HFFc6 (cell line): ENCODE measurements at regions not wholly inside any gene's neighbourhood (a gene's known extent, or its start where the extent isn't known, plus 50 kb on each side); places are given as distances from the start of the nearest gene placed in this dataset.

Experiments used
- DNase-seq: peaks from one replicate; pipeline ENCODE4 v3.0.0-alpha.2; 2018
- H3K27ac Mint-ChIP-seq: 2 replicates; pipeline ENCODE4 v1.8.0; 2020; ENCODE audit warnings: mild to moderate bottlenecking, mixed read lengths
- H3K27me3 Mint-ChIP-seq: 2 replicates; pipeline ENCODE4 v1.8.0; 2021; ENCODE audit warnings: mild to moderate bottlenecking, moderate library complexity, mixed read lengths; ENCODE audit not compliant: insufficient read depth
- H3K36me3 Mint-ChIP-seq: 2 replicates; pipeline ENCODE4 v1.8.0; 2021; ENCODE audit warnings: low read depth, mixed read lengths
- H3K4me1 Mint-ChIP-seq: 2 replicates; pipeline ENCODE4 v1.8.0; 2020; ENCODE audit warnings: low read depth, mixed read lengths
- H3K4me3 Mint-ChIP-seq: 2 replicates; pipeline ENCODE4 v1.8.0; 2020; ENCODE audit warnings: mild to moderate bottlenecking, moderate library complexity, mixed read lengths
- H3K9me3 Mint-ChIP-seq: 2 replicates; pipeline ENCODE4 v1.8.0; 2020; ENCODE audit warnings: mild to moderate bottlenecking, mixed read lengths
- CTCF ChIP-seq: fragments of 200-600 bp; sonication (generic); IDR thresholded peaks from 2 replicates; pipeline ENCODE4 v1.5.0; 2021; ENCODE audit warnings: antibody characterized with exemption, mild to moderate bottlenecking

DNA sequence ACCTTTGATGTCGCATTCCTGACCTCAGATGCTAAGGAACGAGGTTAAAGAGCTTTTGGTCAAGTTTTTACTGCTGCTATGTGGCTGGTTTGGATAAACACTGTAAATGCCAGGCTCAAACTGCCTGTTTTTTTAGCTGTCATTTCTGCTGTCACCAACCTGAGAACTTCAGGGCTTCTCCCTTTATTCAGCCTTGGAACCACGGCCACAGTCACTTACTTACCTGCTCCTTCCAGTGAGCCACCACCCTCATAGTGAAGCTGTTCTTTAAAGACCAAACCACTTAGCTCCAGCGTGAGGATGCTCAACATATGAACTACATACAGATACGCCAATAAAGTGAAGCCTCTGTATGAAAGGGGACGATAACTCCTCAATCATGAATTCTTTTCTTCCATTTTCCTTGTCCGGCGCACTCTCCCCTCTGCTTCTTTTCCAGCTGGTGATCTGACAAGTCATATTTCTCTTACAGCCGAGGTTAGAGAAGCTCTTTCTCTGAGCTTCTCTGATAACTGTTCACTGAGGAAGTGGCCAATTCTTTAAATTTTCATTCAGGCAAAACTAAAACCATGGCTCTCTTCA is 152.8 kb upstream of the ANK2 start:
- Mint-ChIP-seq H3K4me1 (no peaks in the 10 kb centered on the region; the same call in 1 of the 2 replicates), H3K27ac (no peak overlapping the region), H3K36me3 (no peaks in the 10 kb centered on the region), H3K4me3 (no peak overlapping the region), H3K27me3 (peaks cover 1% of the 10 kb centered on the region; the same call in 1 of the 2 replicates), H3K9me3 (no peaks in the 10 kb centered on the region)
- DNase-seq = no peak
- TF ChIP-seq CTCF = no peak

DNA sequence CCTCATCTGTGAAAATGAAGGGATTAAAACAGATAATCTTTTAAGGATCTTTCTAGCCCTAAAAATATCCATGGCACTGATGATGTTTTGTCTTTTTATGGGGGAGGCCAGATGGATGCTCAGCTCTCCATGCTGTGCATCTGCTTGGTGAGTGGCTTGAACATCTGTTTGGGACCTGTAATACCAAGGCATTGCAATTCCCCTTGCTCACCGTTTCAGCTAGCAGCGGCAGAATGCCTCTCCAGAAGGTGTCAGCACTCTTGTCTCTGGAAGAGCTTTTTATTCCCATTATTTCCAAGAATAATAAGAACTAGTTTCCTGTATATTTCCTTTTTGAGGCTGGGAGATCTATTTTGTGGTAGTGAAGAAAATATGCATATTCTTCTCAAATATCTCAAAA is 151.9 kb upstream of the ANK2 start:
- H3K9me3 Mint-ChIP-seq = no peaks in the 10 kb centered on the region
- peaks cover 1% of the 10 kb centered on the region; the same call in 1 of the 2 replicates for H3K27me3 Mint-ChIP-seq

GRCh38 chr4:112898357-112899141 is 150.9 kb upstream of the ANK2 start:
- no peak for DNase-seq
- Mint-ChIP-seq H3K27ac (no peak overlapping the region), H3K36me3 (no peaks in the 10 kb centered on the region), H3K9me3 (no peaks in the 10 kb centered on the region), H3K27me3 (peaks cover 1% of the 10 kb centered on the region; the same call in 1 of the 2 replicates), H3K4me3 (no peak overlapping the region), H3K4me1 (no peaks in the 10 kb centered on the region; the same call in 1 of the 2 replicates)
- no peak for TF ChIP-seq CTCF

More for the DNA sequence above, 151.9 kb upstream of the ANK2 start:
- Mint-ChIP-seq H3K4me3 (no peak overlapping the region), H3K27ac (no peak overlapping the region), H3K36me3 (no peaks in the 10 kb centered on the region), H3K4me1 (no peaks in the 10 kb centered on the region; the same call in 1 of the 2 replicates)
- TF ChIP-seq CTCF = no peak
- DNase-seq = no peak

DNA sequence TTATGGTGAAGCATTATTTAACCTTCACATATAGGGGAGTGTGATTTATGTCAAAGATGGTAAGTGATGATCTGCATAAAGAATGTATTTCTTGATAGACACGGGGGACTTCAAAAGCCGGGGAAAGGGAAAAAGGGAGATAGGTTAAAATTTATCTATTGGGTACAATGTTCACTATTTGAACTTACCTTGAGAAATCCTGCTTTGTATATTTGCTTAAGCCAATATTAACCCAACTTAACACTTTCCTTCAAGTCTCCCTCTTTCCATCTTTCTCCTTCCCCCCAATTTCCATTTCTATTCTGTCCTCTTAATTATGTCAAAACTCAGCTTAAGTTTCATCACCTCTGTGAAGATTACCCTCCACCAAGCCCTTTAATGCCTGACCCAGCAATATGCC is 149.0 kb upstream of the ANK2 start:
- H3K4me3 Mint-ChIP-seq = no peak overlapping the region
- no peak for DNase-seq
- H3K27ac Mint-ChIP-seq = no peak overlapping the region
- no peaks in the 10 kb centered on the region; the same call in 1 of the 2 replicates for H3K4me1 Mint-ChIP-seq
- peaks cover 1% of the 10 kb centered on the region; the same call in 1 of the 2 replicates for H3K27me3 Mint-ChIP-seq
- no peak for TF ChIP-seq CTCF
- H3K9me3 Mint-ChIP-seq = no peaks in the 10 kb centered on the region
- no peaks in the 10 kb centered on the region for H3K36me3 Mint-ChIP-seq

GRCh38 chr4:112901962-112902411 is 147.5 kb upstream of the ANK2 start:
- H3K4me1 Mint-ChIP-seq = no peaks in the 10 kb centered on the region; the same call in 1 of the 2 replicates
- H3K4me3 Mint-ChIP-seq = no peak overlapping the region
- H3K27me3 Mint-ChIP-seq = no peaks in the 10 kb centered on the region; the same call in 1 of the 2 replicates
- H3K9me3 Mint-ChIP-seq = no peaks in the 10 kb centered on the region
- no peaks in the 10 kb centered on the region for H3K36me3 Mint-ChIP-seq
- DNase-seq = no peak
- no peak for TF ChIP-seq CTCF
- H3K27ac Mint-ChIP-seq = no peak overlapping the region
